Endothelial cell (in vitro differentiated cells): ENCODE measurements at regions not wholly inside any gene's neighbourhood (a gene's known extent, or its start where the extent isn't known, plus 50 kb on each side); places are given as distances from the start of the nearest gene placed in this dataset.

Experiments
- DNase-seq: peaks from one replicate; pipeline ENCODE4 v3.0.0; 2021; ENCODE audit warnings: low spot score
- H3K27ac Mint-ChIP-seq: one replicate; pipeline ENCODE4 v1.8.0; 2021; ENCODE audit warnings: mixed read lengths, inconsistent platforms; ENCODE audit not compliant: unreplicated experiment
- H3K27me3 Mint-ChIP-seq: one replicate; pipeline ENCODE4 v1.8.0; 2021; ENCODE audit warnings: mild to moderate bottlenecking, moderate library complexity, mixed read lengths, inconsistent platforms; ENCODE audit not compliant: unreplicated experiment
- H3K36me3 Mint-ChIP-seq: one replicate; pipeline ENCODE4 v1.8.0; 2021; ENCODE audit warnings: mild to moderate bottlenecking, low read depth, mixed read lengths, inconsistent platforms; ENCODE audit not compliant: unreplicated experiment
- H3K4me1 Mint-ChIP-seq: one replicate; pipeline ENCODE4 v1.8.0; 2021; ENCODE audit warnings: mild to moderate bottlenecking, mixed read lengths, inconsistent platforms; ENCODE audit not compliant: unreplicated experiment
- H3K4me3 Mint-ChIP-seq: one replicate; pipeline ENCODE4 v1.8.0; 2021; ENCODE audit warnings: mild to moderate bottlenecking, mixed read lengths, inconsistent platforms; ENCODE audit not compliant: unreplicated experiment
- H3K9me3 Mint-ChIP-seq: one replicate; pipeline ENCODE4 v1.8.0; 2021; ENCODE audit warnings: mixed read lengths, inconsistent platforms; ENCODE audit not compliant: unreplicated experiment
- CTCF ChIP-seq: fragments of 200-600 bp; sonication (generic); IDR thresholded peaks from one replicate; pipeline ENCODE4 v1.5.0; 2021; ENCODE audit warnings: antibody characterized with exemption; ENCODE audit not compliant: unreplicated experiment

- H3K36me3 Mint-ChIP-seq, result no peaks in the 10 kb centered on the region
These were observed 357.0 kb upstream of the FLRT2 start for GRCh38 chr14:85172889-85173477.

GRCh38 chr14:85175556-85175955 is 354.4 kb upstream of the FLRT2 start:
- Mint-ChIP-seq H3K4me3 (no peak overlapping the region), H3K27ac (no peak overlapping the region), H3K36me3 (no peaks in the 10 kb centered on the region), H3K4me1 (no peaks in the 10 kb centered on the region), H3K27me3 (no peaks in the 10 kb centered on the region), H3K9me3 (no peaks in the 10 kb centered on the region)
- DNase-seq, result no peak
- TF ChIP-seq CTCF, result no peak

More at GRCh38 chr14:85172889-85173477, 357.0 kb upstream of the FLRT2 start:
- no peak overlapping the region for H3K4me3 Mint-ChIP-seq
- no peaks in the 10 kb centered on the region for H3K9me3 Mint-ChIP-seq
- H3K27ac Mint-ChIP-seq, result no peak overlapping the region
- DNase-seq, result no peak
- TF ChIP-seq CTCF, result no peak
- no peaks in the 10 kb centered on the region for H3K27me3 Mint-ChIP-seq
- no peaks in the 10 kb centered on the region for H3K4me1 Mint-ChIP-seq

GRCh38 chr14:85178864-85179263 is 351.1 kb upstream of the FLRT2 start:
- DNase-seq, result no peak
- Mint-ChIP-seq H3K27ac (no peak overlapping the region), H3K4me3 (no peak overlapping the region), H3K9me3 (no peaks in the 10 kb centered on the region), H3K27me3 (no peaks in the 10 kb centered on the region), H3K4me1 (peaks cover 3% of the 10 kb centered on the region), H3K36me3 (no peaks in the 10 kb centered on the region)
- TF ChIP-seq CTCF, result no peak

GRCh38 chr14:85180876-85181275 is 349.1 kb upstream of the FLRT2 start:
- Mint-ChIP-seq H3K4me3 (no peak overlapping the region), H3K4me1 (peaks cover 3% of the 10 kb centered on the region), H3K36me3 (no peaks in the 10 kb centered on the region), H3K27ac (no peak overlapping the region), H3K9me3 (no peaks in the 10 kb centered on the region), H3K27me3 (no peaks in the 10 kb centered on the region)
- TF ChIP-seq CTCF, result no peak
- DNase-seq, result no peak

- no peaks in the 10 kb centered on the region for H3K36me3 Mint-ChIP-seq
- no peak overlapping the region for H3K4me3 Mint-ChIP-seq
- H3K27ac Mint-ChIP-seq, result no peak overlapping the region
- H3K27me3 Mint-ChIP-seq, result no peaks in the 10 kb centered on the region
- no peaks in the 10 kb centered on the region for H3K9me3 Mint-ChIP-seq
- no peak for DNase-seq
- H3K4me1 Mint-ChIP-seq, result peaks cover 3% of the 10 kb centered on the region
- TF ChIP-seq CTCF, result no peak
These were observed 347.7 kb upstream of the FLRT2 start for GRCh38 chr14:85182282-85182681.
